Psoas muscle (tissue), 7 donors: ENCODE measurements at regions not wholly inside any gene's neighbourhood (a gene's known extent, or its start where the extent isn't known, plus 50 kb on each side); places are given as distances from the start of the nearest gene placed in this dataset.

Experiments
- ATAC-seq, 4 donors: fragments of 200-7000 bp; cut with Tn5 transposase; one replicate each; pipeline ENCODE4 v1.9.1; 2020; ENCODE audit warnings: moderate library complexity in 3 of 4, mild to moderate bottlenecking in 2 of 4
- DNase-seq, 2 donors: peaks; one replicate each; pipeline ENCODE4 v3.0.0-alpha.2; 2020
- H3K27ac ChIP-seq: fragments of 200-600 bp; one replicate; pipeline ENCODE4 v1.8.0; 2022
- H3K27me3 ChIP-seq, 3 donors: fragments of 200-600 bp in 1 of 3; one replicate each; pipeline versions ENCODE4 v1.6.1 to v1.8.0; 2013 to 2022; ENCODE audit warnings: low read length in 2 of 3, mild to moderate bottlenecking in 2 of 3, moderate library complexity in 1 of 3; ENCODE audit not compliant: insufficient read depth in 3 of 3
- H3K36me3 ChIP-seq, 2 donors: fragments of 200-600 bp in 1 of 2; one replicate each; pipeline versions ENCODE4 v1.6.1 to v1.8.0; 2013 to 2022; ENCODE audit warnings: low read depth in 1 of 2, mild to moderate bottlenecking in 1 of 2, moderate library complexity in 1 of 2; ENCODE audit not compliant: insufficient read depth in 1 of 2
- H3K4me1 ChIP-seq: fragments of 200-600 bp; one replicate; pipeline ENCODE4 v1.8.0; 2022
- H3K4me3 ChIP-seq: fragments of 200-600 bp; one replicate; pipeline ENCODE4 v1.8.0; 2022; ENCODE audit warnings: mild to moderate bottlenecking
- H3K9me3 ChIP-seq: fragments of 200-600 bp; one replicate; pipeline ENCODE4 v1.8.0; 2022
- whole genome bisulfite sequencing, 3 donors: extraction: QIAGEN DNeasy Blood & Tissue Kit; methylation state at CpG; one replicate each; pipeline versions ENCODE4 v1.1.6 to v1.1.7; 2013; 5-methylcytosine and 5-hydroxymethylcytosine counted together
- intact Hi-C, 2 donors: fragments of 100-400 bp; cut with DNase I; formaldehyde crosslinking; loops; one replicate each; pipeline versions ENCODE4 v1.11.0 to v1.14.2; 2022
- TF ChIP-seq, protein P1 (sequence below): fragments of 200-600 bp; IDR thresholded peaks from one replicate; pipeline ENCODE4 v1.8.0; 2022; ENCODE audit warnings: antibody characterized with exemption
- donor health status: healthy with polysubstance abuse.
- donor health status: DM: no; HTN: no; CAD: no; lungs with moderate emphysema.
- donor health status: Bipolar disorder and iron deficiency.
- donor health status: healthy.
- donor health status: DM: yes; HTN: yes; CAD: no.
- donor health status: DM: no; HTN: no; CAD: no.
- donor health status: DM: yes; HTN: yes; CAD: no.

DNA sequence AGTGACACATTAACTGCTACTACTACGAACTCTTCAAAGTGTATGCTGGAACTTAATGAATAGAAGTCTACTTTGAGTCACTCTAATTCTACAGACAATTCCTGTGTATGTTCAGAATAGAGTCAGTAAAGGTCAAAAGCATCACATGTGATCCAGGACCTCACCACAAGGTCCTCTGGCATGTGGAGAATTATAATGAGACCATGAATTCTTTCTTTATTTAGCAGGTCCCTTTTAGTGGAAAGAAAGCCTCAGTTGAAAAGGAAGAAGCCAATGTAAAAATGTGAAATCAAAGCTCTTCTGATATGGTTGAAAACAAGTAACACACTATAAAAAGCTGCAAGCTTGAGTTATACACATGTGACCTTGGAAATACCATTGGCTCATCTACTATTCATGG is 1612.1 kb upstream of the GOT2 start:
- Histone ChIP-seq H3K36me3 (no peaks in the 10 kb centered on the region), H3K9me3 (no peaks in the 10 kb centered on the region), H3K4me1 (no peaks in the 10 kb centered on the region), H3K27me3 (no peaks in the 10 kb centered on the region), H3K27ac (no peak overlapping the region), H3K4me3 (no peak overlapping the region)
- WGBS, 3 donors: 67 to 78% (median 73%) methylated on average over 1 of the region's 1 CpG
- no peak for ATAC-seq
- DNase-seq: no peak
- TF ChIP-seq, protein P1, sequence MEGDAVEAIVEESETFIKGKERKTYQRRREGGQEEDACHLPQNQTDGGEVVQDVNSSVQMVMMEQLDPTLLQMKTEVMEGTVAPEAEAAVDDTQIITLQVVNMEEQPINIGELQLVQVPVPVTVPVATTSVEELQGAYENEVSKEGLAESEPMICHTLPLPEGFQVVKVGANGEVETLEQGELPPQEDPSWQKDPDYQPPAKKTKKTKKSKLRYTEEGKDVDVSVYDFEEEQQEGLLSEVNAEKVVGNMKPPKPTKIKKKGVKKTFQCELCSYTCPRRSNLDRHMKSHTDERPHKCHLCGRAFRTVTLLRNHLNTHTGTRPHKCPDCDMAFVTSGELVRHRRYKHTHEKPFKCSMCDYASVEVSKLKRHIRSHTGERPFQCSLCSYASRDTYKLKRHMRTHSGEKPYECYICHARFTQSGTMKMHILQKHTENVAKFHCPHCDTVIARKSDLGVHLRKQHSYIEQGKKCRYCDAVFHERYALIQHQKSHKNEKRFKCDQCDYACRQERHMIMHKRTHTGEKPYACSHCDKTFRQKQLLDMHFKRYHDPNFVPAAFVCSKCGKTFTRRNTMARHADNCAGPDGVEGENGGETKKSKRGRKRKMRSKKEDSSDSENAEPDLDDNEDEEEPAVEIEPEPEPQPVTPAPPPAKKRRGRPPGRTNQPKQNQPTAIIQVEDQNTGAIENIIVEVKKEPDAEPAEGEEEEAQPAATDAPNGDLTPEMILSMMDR: no peak
- intact Hi-C loops: no loop called here

DNA sequence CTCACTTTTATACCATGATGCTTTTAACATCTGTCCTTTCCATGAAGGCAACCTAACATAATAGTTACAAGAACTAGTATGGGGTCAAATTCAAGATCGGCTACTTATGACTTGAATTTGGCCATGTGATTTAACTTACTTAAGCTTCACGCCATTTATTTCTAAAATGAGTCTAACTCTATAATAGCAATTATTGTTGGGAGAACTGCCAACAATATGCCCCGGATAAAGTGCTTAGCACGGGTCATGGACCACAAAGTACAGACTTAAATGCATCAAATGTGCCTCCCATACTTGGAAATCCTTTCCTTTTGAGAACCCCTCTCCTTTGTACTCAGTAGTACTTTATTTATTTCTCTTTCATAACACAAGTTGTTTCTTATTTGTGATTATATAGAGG is 1603.6 kb upstream of the GOT2 start:
- H3K9me3 ChIP-seq: no peaks in the 10 kb centered on the region
- intact Hi-C loops: no loop called here
- H3K27me3 ChIP-seq: no peaks in the 10 kb centered on the region
- TF ChIP-seq, protein P1: no peak
- no peak overlapping the region for H3K27ac ChIP-seq
- DNase-seq: no peak
- H3K4me1 ChIP-seq: no peaks in the 10 kb centered on the region
- no peaks in the 10 kb centered on the region for H3K36me3 ChIP-seq
- ATAC-seq: no peak
- WGBS, 3 donors: 80 to 84% (median 82%) methylated on average over 4 of the region's 4 CpGs
- no peak overlapping the region for H3K4me3 ChIP-seq

DNA sequence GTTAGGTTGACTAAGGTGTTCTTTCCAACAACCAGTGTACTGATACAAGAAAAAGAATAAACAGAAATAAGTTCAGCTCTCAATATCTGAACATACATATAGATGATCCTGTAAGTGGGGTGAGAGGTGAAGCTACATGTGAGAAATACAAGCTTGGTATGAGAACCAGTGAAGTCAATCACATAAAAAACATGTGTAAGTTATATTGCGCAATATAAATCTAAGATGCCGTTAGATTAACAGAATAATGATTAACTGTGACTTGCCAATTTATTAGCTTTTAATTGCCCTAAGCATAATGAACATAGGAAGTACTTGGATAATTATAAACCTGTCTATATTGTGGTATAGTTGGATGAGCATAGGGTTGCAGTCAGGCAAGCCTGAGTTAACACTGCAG is 1597.1 kb upstream of the GOT2 start:
- Histone ChIP-seq H3K9me3 (no peaks in the 10 kb centered on the region), H3K27ac (no peak overlapping the region), H3K4me1 (no peaks in the 10 kb centered on the region), H3K4me3 (no peak overlapping the region), H3K36me3 (no peaks in the 10 kb centered on the region), H3K27me3 (no peaks in the 10 kb centered on the region)
- DNase-seq (no peak), ATAC-seq (no peak)
- TF ChIP-seq, protein P1: no peak
- intact Hi-C loops: no loop called here
- WGBS, 3 donors: 41 to 46% (median 45%) methylated on average over 2 of the region's 2 CpGs

DNA sequence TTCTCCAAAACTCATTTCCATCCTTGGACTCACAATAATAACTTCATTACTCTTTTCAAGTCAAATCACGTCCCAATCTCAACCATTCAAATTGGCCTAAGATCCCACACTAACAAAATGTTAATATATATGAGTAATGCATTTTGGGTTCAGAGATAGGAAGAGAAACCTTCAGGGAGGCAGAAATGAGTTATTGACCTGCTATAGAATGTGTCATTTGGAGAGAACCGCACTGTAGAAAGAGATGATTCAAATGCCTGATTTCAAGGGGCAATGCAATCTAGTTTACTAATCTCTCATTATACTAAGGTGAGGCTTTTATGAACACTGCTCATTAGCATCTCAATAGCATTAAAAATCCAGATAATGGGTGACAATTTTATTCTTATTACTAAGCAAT is 1595.0 kb upstream of the GOT2 start:
- Histone ChIP-seq H3K4me3 (no peak overlapping the region), H3K36me3 (no peaks in the 10 kb centered on the region), H3K27ac (no peak overlapping the region), H3K9me3 (no peaks in the 10 kb centered on the region), H3K27me3 (no peaks in the 10 kb centered on the region), H3K4me1 (no peaks in the 10 kb centered on the region)
- TF ChIP-seq, protein P1: no peak
- DNase-seq: no peak
- intact Hi-C loops: no loop called here
- ATAC-seq: no peak
- 87 to 90% (median 89%) methylated on average over 2 of the region's 2 CpGs for whole genome bisulfite sequencing, 3 donors

DNA sequence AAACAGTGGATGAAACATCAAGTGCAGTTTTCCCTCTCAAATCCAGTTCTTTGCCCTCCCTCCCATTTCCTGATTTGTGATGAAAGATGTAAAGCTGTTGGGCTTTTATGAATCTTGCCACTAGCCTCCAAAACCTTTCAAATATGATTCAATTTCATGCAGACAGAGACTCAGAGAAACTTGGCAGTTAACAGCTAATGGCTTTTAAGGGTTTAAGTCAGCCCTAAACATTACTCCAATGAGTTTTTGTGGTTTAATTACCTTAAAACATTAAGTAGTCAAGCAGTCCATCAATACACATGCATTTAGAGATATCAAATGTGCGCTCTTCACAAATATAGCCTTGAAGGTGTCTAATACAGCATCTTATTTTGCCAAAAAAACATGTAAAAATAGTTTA is 1594.0 kb upstream of the GOT2 start:
- Histone ChIP-seq H3K27me3 (no peaks in the 10 kb centered on the region), H3K9me3 (no peaks in the 10 kb centered on the region), H3K27ac (no peak overlapping the region), H3K4me1 (no peaks in the 10 kb centered on the region), H3K4me3 (no peak overlapping the region), H3K36me3 (no peaks in the 10 kb centered on the region)
- 61 to 83% (median 73%) methylated on average over 1 of the region's 1 CpG for WGBS, 3 donors
- intact Hi-C loops: no loop called here
- TF ChIP-seq, protein P1: no peak
- DNase-seq (no peak), ATAC-seq (no peak)
